Neural cell (in vitro differentiated cells): ENCODE measurements at regions not wholly inside any gene's neighbourhood (a gene's known extent, or its start where the extent isn't known, plus 50 kb on each side); places are given as distances from the start of the nearest gene placed in this dataset.
"Not testable (repeated sequence)": the region's sequence is repeated elsewhere in the genome, so short reads cannot be mapped to it uniquely, and the experiment has no call there.

Experiments used
- H2AFZ ChIP-seq: fragments of 200-600, 300-800 bp; sonication (generic), shearing (Covaris generic); 2 replicates; pipeline ENCODE4 v1.6.0; 2014; ENCODE audit warnings: low read depth, mild to moderate bottlenecking, antibody characterized with exemption, low read length, moderate library complexity
- H3F3A ChIP-seq: fragments of 200-600 bp; shearing (Covaris generic); 2 replicates; pipeline ENCODE4 v1.6.1; 2016; ENCODE audit warnings: mild to moderate bottlenecking, moderate library complexity, mixed read lengths, antibody characterized with exemption, low read length; ENCODE audit not compliant: insufficient read depth, poor library complexity, severe bottlenecking
- H3K27ac ChIP-seq: fragments of 200-600, 300-800 bp; sonication (generic), shearing (Covaris generic); 2 replicates; pipeline ENCODE4 v1.5.1; 2014; ENCODE audit warnings: mild to moderate bottlenecking, low read length, moderate library complexity
- H3K27me3 ChIP-seq: fragments of 300-800, 200-600 bp; sonication (generic), shearing (Covaris generic); 2 replicates; pipeline ENCODE4 v1.6.0; 2014; ENCODE audit warnings: mild to moderate bottlenecking, low read depth, low read length, moderate library complexity; ENCODE audit not compliant: insufficient read depth
- H3K36me3 ChIP-seq: fragments of 300-800, 200-600 bp; sonication (generic), shearing (Covaris generic); 2 replicates; pipeline ENCODE4 v1.5.1; 2014; ENCODE audit warnings: mild to moderate bottlenecking, antibody characterized with exemption, low read length, moderate library complexity; ENCODE audit not compliant: insufficient read depth
- H3K4me2 ChIP-seq: fragments of 300-800, 200-600 bp; sonication (generic), shearing (Covaris generic); 2 replicates; pipeline ENCODE4 v1.6.0; 2014; ENCODE audit warnings: mild to moderate bottlenecking, low read length
- H3K4me3 ChIP-seq: fragments of 300-800, 200-600 bp; sonication (generic), shearing (Covaris generic); 2 replicates; pipeline ENCODE4 v1.5.1; 2014; ENCODE audit warnings: mild to moderate bottlenecking, low read length, moderate library complexity
- H3K79me2 ChIP-seq: fragments of 200-600 bp; shearing (Covaris generic); replicated peaks from 2 replicates; pipeline ENCODE4 v1.6.0; 2014; ENCODE audit warnings: mild to moderate bottlenecking, low read length, moderate library complexity; ENCODE audit not compliant: insufficient read depth
- H3K9ac ChIP-seq: fragments of 300-800, 200-600 bp; sonication (generic), shearing (Covaris generic); 2 replicates; pipeline ENCODE4 v1.6.1; 2016; ENCODE audit warnings: mild to moderate bottlenecking, low read length, mixed read lengths
- H3K9me2 ChIP-seq: fragments of 200-600 bp; shearing (Covaris generic); 2 replicates; pipeline ENCODE4 v1.6.1; 2016; ENCODE audit warnings: mild to moderate bottlenecking, low read length, mixed read lengths; ENCODE audit not compliant: insufficient read depth
- H3K9me3 ChIP-seq: fragments of 200-600, 300-800 bp; sonication (generic), shearing (Covaris generic); 2 replicates; pipeline ENCODE4 v1.6.1; 2016; ENCODE audit warnings: mild to moderate bottlenecking, mixed run types, low read length, moderate library complexity, mixed read lengths
- H4K20me1 ChIP-seq: fragments of 200-600 bp; shearing (Covaris generic); 2 replicates; pipeline ENCODE4 v1.6.1; 2016; ENCODE audit warnings: mild to moderate bottlenecking, mixed run types; ENCODE audit not compliant: insufficient read depth
- EP300 ChIP-seq: fragments of 450-650 bp; conservative IDR thresholded peaks from 2 replicates; pipeline ENCODE4 v1.6.1; 2014; ENCODE audit warnings: antibody characterized with exemption, mild to moderate bottlenecking, moderate library complexity; ENCODE audit not compliant: poor library complexity, severe bottlenecking
- EZH2 ChIP-seq: fragments of 200-600, 300-800 bp; shearing (Covaris generic), sonication (generic); IDR thresholded peaks from 2 replicates; pipeline ENCODE4 v1.6.1; 2014; ENCODE audit warnings: antibody characterized with exemption, low read length, borderline replicate concordance, mild to moderate bottlenecking; ENCODE audit not compliant: insufficient read depth, poor library complexity, severe bottlenecking
- MXI1 ChIP-seq: fragments of 450-650 bp; conservative IDR thresholded peaks from 2 replicates; pipeline ENCODE4 v1.6.1; 2014; ENCODE audit warnings: antibody characterized with exemption, mild to moderate bottlenecking; ENCODE audit not compliant: poor library complexity, severe bottlenecking
- POLR2AphosphoS5 ChIP-seq: IDR thresholded peaks from 2 replicates; pipeline ENCODE4 v1.6.1; 2012
- RAD21 ChIP-seq: fragments of 450-650 bp; conservative IDR thresholded peaks from 2 replicates; pipeline ENCODE4 v1.6.1; 2014; ENCODE audit warnings: antibody characterized with exemption, mild to moderate bottlenecking, moderate library complexity
- SMC3 ChIP-seq: fragments of 450-650 bp; conservative IDR thresholded peaks from 2 replicates; pipeline ENCODE4 v1.6.1; 2014; ENCODE audit warnings: antibody characterized with exemption, mild to moderate bottlenecking, moderate library complexity; ENCODE audit not compliant: poor library complexity
- TAF1 ChIP-seq: IDR thresholded peaks from 2 replicates; pipeline ENCODE4 v1.6.1; 2012; ENCODE audit warnings: low read depth
- TF ChIP-seq, protein P1 (sequence below): IDR thresholded peaks from 2 replicates; pipeline ENCODE4 v1.6.1; 2012; ENCODE audit warnings: borderline replicate concordance
- TF ChIP-seq, protein P2 (sequence below): fragments of 450-650 bp; IDR thresholded peaks from 2 replicates; pipeline ENCODE4 v1.5.1; 2014; ENCODE audit warnings: antibody characterized with exemption, mild to moderate bottlenecking, moderate library complexity; ENCODE audit not compliant: poor library complexity, severe bottlenecking

DNA sequence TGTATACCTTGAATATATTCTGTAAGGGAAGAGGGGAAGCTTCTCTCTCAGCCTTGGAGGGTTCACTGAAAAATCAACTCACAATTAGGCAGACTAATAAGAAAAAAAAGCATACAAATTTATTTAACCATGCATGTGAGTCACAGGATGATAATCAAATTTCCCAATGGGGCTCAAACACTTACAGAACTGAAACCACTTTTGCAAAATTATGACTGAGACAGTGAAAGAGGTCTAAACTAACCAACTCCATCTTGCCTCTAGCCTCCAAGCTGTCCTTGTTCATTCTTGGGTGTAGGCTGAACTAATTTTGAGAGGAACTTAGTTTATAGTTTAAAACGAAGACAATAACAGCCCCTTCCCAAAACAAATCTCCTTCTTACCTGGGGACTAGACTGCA, 618.3 kb upstream of the AUTS2 start (continued):
- TF ChIP-seq EZH2, result no peak

DNA sequence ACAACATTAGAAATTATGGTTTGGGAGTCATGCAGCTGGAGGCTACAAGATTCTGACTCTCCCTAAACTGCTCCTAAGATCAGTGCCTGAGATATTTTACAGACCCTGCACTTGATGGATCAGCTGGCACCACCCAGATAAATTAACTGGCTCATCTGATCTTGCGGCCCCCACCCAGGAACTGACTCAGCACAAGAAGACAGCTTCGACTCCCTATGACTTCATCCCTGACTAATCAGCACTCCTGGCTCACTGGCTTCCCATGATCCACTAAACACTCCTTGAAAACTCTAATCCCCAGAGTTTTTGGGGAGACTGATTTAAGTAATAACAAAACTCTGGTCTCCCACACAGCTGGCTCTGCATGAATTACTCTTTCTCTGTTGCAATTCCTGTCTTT, 617.8 kb upstream of the AUTS2 start:
- H3K9ac ChIP-seq, H3K36me3 ChIP-seq, H3K27me3 ChIP-seq, H3K4me2 ChIP-seq, H3K27ac ChIP-seq, H3F3A ChIP-seq, H3K9me3 ChIP-seq, H3K4me3 ChIP-seq, H2AFZ ChIP-seq, H4K20me1 ChIP-seq, H3K79me2 ChIP-seq, H3K9me2 ChIP-seq: not testable (repeated sequence)

DNA sequence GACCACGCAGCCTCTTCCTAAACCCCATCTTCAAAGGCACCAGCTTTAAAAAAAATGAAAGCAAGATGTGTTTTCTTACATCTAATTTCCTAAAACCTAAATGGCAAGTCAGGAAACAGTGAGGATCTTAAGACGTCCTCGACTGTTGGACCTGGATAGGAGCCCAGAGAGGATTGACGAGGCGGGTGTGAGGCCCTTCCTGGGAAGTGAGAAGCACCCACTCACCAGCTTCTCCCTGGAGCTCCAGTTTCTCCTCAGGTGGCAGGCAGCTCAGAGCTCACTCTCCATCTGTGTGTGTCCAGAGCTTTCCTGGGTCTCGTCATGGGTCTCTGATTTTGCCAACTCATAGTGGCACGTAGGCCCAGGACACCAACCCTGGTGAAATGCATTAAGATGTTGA, 614.0 kb upstream of the AUTS2 start:
- Histone ChIP-seq H3F3A (no peaks in the 10 kb centered on the region), H3K9me3 (no peaks in the 10 kb centered on the region), H3K79me2 (no peaks in the 10 kb centered on the region), H3K36me3 (no peaks in the 10 kb centered on the region), H4K20me1 (no peaks in the 10 kb centered on the region), H3K27me3 (no peaks in the 10 kb centered on the region), H2AFZ (no peak overlapping the region), H3K4me2 (no peak overlapping the region), H3K9ac (no peak overlapping the region), H3K27ac (no peak overlapping the region), H3K9me2 (no peaks in the 10 kb centered on the region), H3K4me3 (no peak overlapping the region)
- TF ChIP-seq, protein P1, sequence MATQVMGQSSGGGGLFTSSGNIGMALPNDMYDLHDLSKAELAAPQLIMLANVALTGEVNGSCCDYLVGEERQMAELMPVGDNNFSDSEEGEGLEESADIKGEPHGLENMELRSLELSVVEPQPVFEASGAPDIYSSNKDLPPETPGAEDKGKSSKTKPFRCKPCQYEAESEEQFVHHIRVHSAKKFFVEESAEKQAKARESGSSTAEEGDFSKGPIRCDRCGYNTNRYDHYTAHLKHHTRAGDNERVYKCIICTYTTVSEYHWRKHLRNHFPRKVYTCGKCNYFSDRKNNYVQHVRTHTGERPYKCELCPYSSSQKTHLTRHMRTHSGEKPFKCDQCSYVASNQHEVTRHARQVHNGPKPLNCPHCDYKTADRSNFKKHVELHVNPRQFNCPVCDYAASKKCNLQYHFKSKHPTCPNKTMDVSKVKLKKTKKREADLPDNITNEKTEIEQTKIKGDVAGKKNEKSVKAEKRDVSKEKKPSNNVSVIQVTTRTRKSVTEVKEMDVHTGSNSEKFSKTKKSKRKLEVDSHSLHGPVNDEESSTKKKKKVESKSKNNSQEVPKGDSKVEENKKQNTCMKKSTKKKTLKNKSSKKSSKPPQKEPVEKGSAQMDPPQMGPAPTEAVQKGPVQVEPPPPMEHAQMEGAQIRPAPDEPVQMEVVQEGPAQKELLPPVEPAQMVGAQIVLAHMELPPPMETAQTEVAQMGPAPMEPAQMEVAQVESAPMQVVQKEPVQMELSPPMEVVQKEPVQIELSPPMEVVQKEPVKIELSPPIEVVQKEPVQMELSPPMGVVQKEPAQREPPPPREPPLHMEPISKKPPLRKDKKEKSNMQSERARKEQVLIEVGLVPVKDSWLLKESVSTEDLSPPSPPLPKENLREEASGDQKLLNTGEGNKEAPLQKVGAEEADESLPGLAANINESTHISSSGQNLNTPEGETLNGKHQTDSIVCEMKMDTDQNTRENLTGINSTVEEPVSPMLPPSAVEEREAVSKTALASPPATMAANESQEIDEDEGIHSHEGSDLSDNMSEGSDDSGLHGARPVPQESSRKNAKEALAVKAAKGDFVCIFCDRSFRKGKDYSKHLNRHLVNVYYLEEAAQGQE, result no peak
- no peak for TF ChIP-seq MXI1
- TF ChIP-seq, protein P2, sequence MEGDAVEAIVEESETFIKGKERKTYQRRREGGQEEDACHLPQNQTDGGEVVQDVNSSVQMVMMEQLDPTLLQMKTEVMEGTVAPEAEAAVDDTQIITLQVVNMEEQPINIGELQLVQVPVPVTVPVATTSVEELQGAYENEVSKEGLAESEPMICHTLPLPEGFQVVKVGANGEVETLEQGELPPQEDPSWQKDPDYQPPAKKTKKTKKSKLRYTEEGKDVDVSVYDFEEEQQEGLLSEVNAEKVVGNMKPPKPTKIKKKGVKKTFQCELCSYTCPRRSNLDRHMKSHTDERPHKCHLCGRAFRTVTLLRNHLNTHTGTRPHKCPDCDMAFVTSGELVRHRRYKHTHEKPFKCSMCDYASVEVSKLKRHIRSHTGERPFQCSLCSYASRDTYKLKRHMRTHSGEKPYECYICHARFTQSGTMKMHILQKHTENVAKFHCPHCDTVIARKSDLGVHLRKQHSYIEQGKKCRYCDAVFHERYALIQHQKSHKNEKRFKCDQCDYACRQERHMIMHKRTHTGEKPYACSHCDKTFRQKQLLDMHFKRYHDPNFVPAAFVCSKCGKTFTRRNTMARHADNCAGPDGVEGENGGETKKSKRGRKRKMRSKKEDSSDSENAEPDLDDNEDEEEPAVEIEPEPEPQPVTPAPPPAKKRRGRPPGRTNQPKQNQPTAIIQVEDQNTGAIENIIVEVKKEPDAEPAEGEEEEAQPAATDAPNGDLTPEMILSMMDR, result no peak
- no peak for TF ChIP-seq EP300
- TF ChIP-seq SMC3, result no peak
- no peak for TF ChIP-seq EZH2
- no peak for TF ChIP-seq RAD21
- no peak for TF ChIP-seq TAF1
- no peak for TF ChIP-seq POLR2AphosphoS5
